ENCODE measurements at regions not wholly inside any gene's neighbourhood (a gene's known extent, or its start where the extent isn't known, plus 50 kb on each side); places are given as distances from the start of the nearest gene placed in this dataset.

DNA sequence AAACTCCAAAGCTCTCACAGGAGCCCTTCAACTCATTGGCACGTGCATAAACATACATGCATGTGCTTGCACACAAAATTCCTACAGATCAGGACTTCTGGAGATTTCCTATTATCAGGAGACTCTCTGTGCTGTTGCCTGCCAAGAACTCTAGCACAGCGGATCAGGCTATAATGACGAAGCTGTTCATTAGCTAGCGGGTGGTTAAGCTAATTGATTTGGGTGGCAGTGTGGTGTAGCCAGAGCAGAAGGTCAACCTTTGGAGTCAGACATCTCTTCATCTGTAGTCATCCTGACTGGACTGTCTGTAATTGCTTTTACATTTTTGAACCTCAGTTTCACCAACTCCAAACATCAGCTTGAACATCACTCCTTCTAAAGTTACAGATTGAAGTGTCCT is 69.0 kb downstream of the KIF2B start:
- H3K4me3 ChIP-seq (replicated peaks in 1 of 2; ENCODE audit: low read depth in 1 of 2, low read length in 2 of 2): no peak overlapping the region
- BruUV-seq (replicated peaks): no TSS peak
- DNase-seq (ENCODE audit: low read depth, low spot score) (no peak), ATAC-seq (no peak)
- H3K79me2 ChIP-seq (ENCODE audit: insufficient read depth, low read length): no peaks in the 10 kb centered on the region
- no peak overlapping the region for H3K4me2 ChIP-seq (ENCODE audit: low read length)
- H2AFZ ChIP-seq (ENCODE audit: low read depth, low read length, poor library complexity, severe bottlenecking): no peak overlapping the region
- ChIA-PET POLR2A (no interaction called here), RAD21 (ENCODE audit: low non-redundant PET in 1 of 2, low total read pairs in 2 of 2, uncharacterized antibody in 2 of 2, unreplicated experiment in 2 of 2) (no interaction called here), CTCF (no interaction called here)
- intact Hi-C loops (cut with micrococcal nuclease): no loop called here
- H3K4me1 ChIP-seq (ENCODE audit: control insufficient read depth in 1 of 2, insufficient read depth in 2 of 2, low read length in 2 of 2): no peaks in the 10 kb centered on the region
- H3K27me3 ChIP-seq (ENCODE audit: insufficient read depth, low read length): no peaks in the 10 kb centered on the region
- H4K20me1 ChIP-seq (ENCODE audit: insufficient read depth): no peaks in the 10 kb centered on the region
- TF ChIP-seq, protein P1, sequence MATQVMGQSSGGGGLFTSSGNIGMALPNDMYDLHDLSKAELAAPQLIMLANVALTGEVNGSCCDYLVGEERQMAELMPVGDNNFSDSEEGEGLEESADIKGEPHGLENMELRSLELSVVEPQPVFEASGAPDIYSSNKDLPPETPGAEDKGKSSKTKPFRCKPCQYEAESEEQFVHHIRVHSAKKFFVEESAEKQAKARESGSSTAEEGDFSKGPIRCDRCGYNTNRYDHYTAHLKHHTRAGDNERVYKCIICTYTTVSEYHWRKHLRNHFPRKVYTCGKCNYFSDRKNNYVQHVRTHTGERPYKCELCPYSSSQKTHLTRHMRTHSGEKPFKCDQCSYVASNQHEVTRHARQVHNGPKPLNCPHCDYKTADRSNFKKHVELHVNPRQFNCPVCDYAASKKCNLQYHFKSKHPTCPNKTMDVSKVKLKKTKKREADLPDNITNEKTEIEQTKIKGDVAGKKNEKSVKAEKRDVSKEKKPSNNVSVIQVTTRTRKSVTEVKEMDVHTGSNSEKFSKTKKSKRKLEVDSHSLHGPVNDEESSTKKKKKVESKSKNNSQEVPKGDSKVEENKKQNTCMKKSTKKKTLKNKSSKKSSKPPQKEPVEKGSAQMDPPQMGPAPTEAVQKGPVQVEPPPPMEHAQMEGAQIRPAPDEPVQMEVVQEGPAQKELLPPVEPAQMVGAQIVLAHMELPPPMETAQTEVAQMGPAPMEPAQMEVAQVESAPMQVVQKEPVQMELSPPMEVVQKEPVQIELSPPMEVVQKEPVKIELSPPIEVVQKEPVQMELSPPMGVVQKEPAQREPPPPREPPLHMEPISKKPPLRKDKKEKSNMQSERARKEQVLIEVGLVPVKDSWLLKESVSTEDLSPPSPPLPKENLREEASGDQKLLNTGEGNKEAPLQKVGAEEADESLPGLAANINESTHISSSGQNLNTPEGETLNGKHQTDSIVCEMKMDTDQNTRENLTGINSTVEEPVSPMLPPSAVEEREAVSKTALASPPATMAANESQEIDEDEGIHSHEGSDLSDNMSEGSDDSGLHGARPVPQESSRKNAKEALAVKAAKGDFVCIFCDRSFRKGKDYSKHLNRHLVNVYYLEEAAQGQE (IDR thresholded peaks at IDR 0.05; ENCODE audit: low read depth): no peak
- TF ChIP-seq YY1 (IDR thresholded peaks at IDR 0.05; ENCODE audit: extremely low read depth, insufficient replicate concordance, low read depth, low read length) (no peak), TCF7L2 (IDR thresholded peaks at IDR 0.05; ENCODE audit: borderline replicate concordance, extremely low read depth, insufficient read depth, insufficient read length) (no peak)
- no peaks in the 10 kb centered on the region for H3K9me2 ChIP-seq (ENCODE audit: insufficient read depth)
- H3K36me3 ChIP-seq (ENCODE audit: control insufficient read depth in 1 of 2, insufficient read depth in 2 of 2, low read length in 2 of 2): no peaks in the 10 kb centered on the region
- peaks cover 55 to 60% of the 10 kb centered on the region in 2 experiments; a peak in 3 of 4 replicates for H3K9me3 ChIP-seq (ENCODE audit: control insufficient read depth in 1 of 2, insufficient read depth in 1 of 2, low read depth in 1 of 2, low read length in 2 of 2)
- H3K9ac ChIP-seq (ENCODE audit: low read length): no peak overlapping the region
- H3K27ac ChIP-seq (ENCODE audit: low read depth, low read length): no peak overlapping the region

DNA sequence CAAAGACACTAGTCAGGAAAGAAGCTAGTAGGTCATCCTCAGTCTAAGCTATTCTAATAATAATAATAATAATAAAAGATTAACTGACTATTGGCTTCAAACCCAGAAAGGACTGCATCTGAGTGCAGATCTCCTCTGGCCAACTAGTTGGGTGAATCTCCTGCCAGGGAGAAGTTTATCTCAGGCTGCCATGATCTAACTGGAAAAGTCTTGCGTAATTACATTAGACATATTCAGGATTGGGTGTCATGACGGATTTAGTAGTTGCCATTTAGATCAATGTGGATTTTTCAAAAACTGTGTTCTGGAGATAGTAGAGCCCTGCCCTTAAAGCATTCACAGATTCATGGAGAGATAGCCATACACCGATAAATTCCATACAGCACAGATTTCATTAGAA is 69.5 kb downstream of the KIF2B start:
- Histone ChIP-seq H3K9me3 (ENCODE audit: control insufficient read depth in 1 of 2, insufficient read depth in 1 of 2, low read depth in 1 of 2, low read length in 2 of 2) (peaks cover 56 to 57% of the 10 kb centered on the region in 2 experiments; a peak in 3 of 4 replicates), H3K9me2 (ENCODE audit: insufficient read depth) (no peaks in the 10 kb centered on the region), H3K27me3 (ENCODE audit: insufficient read depth, low read length) (no peaks in the 10 kb centered on the region), H3K4me2 (ENCODE audit: low read length) (no peak overlapping the region), H3K4me3 (replicated peaks in 1 of 2; ENCODE audit: low read depth in 1 of 2, low read length in 2 of 2) (no peak overlapping the region), H3K9ac (ENCODE audit: low read length) (no peak overlapping the region), H3K79me2 (ENCODE audit: insufficient read depth, low read length) (no peaks in the 10 kb centered on the region), H2AFZ (ENCODE audit: low read depth, low read length, poor library complexity, severe bottlenecking) (no peak overlapping the region), H3K36me3 (ENCODE audit: control insufficient read depth in 1 of 2, insufficient read depth in 2 of 2, low read length in 2 of 2) (no peaks in the 10 kb centered on the region), H3K4me1 (ENCODE audit: control insufficient read depth in 1 of 2, insufficient read depth in 2 of 2, low read length in 2 of 2) (no peaks in the 10 kb centered on the region), H3K27ac (ENCODE audit: low read depth, low read length) (no peak overlapping the region), H4K20me1 (ENCODE audit: insufficient read depth) (no peaks in the 10 kb centered on the region)
- ATAC-seq: no peak
- DNase-seq (ENCODE audit: low read depth, low spot score): no peak
- no TSS peak for BruUV-seq (replicated peaks)
- TF ChIP-seq JUND (IDR thresholded peaks at IDR 0.05) (no peak), SP1 (IDR thresholded peaks at IDR 0.05; ENCODE audit: low read depth) (no peak)
- intact Hi-C loops (cut with micrococcal nuclease): no loop called here
- RAD21 ChIA-PET (ENCODE audit: low non-redundant PET in 1 of 2, low total read pairs in 2 of 2, uncharacterized antibody in 2 of 2, unreplicated experiment in 2 of 2): no interaction called here
- POLR2A ChIA-PET: no interaction called here
- CTCF ChIA-PET: no interaction called here
